SU-DHL-6 (cell line): ENCODE measurements at regions not wholly inside any gene's neighbourhood (a gene's known extent, or its start where the extent isn't known, plus 50 kb on each side); places are given as distances from the start of the nearest gene placed in this dataset.

Source experiments
- EZH2phosphoT487 ChIP-seq: fragments of 200-600 bp; sonication (generic), shearing (Covaris generic); conservative IDR thresholded peaks from 2 replicates; pipeline ENCODE4 v1.6.1; 2018; ENCODE audit warnings: mild to moderate bottlenecking, antibody characterized with exemption, low read length, moderate library complexity, mixed read lengths
- TF ChIP-seq, protein P1 (sequence below): fragments of 200-600 bp; sonication (generic); IDR thresholded peaks from one replicate; pipeline ENCODE4 v1.5.1; 2017; ENCODE audit warnings: antibody characterized with exemption, mild to moderate bottlenecking, low read length, moderate library complexity; ENCODE audit not compliant: insufficient read depth, poor library complexity, severe bottlenecking

GRCh38 chr5:39691993-39692392 lies 267.2 kb upstream of the DAB2 start:
- TF ChIP-seq, protein P1, sequence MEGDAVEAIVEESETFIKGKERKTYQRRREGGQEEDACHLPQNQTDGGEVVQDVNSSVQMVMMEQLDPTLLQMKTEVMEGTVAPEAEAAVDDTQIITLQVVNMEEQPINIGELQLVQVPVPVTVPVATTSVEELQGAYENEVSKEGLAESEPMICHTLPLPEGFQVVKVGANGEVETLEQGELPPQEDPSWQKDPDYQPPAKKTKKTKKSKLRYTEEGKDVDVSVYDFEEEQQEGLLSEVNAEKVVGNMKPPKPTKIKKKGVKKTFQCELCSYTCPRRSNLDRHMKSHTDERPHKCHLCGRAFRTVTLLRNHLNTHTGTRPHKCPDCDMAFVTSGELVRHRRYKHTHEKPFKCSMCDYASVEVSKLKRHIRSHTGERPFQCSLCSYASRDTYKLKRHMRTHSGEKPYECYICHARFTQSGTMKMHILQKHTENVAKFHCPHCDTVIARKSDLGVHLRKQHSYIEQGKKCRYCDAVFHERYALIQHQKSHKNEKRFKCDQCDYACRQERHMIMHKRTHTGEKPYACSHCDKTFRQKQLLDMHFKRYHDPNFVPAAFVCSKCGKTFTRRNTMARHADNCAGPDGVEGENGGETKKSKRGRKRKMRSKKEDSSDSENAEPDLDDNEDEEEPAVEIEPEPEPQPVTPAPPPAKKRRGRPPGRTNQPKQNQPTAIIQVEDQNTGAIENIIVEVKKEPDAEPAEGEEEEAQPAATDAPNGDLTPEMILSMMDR, result no peak
- no peak for TF ChIP-seq EZH2phosphoT487
